Osteocyte (in vitro differentiated cells): ENCODE measurements at regions not wholly inside any gene's neighbourhood (a gene's known extent, or its start where the extent isn't known, plus 50 kb on each side); places are given as distances from the start of the nearest gene placed in this dataset.

Experiments
- DNase-seq: peaks from one replicate; pipeline ENCODE4 v3.0.0; 2021; ENCODE audit warnings: mixed read lengths; ENCODE audit not compliant: unreplicated experiment; ENCODE audit errors: extremely low spot score
- H3K27ac Mint-ChIP-seq: one replicate; pipeline ENCODE4 v1.8.0; 2021; ENCODE audit warnings: mild to moderate bottlenecking, mixed read lengths; ENCODE audit not compliant: unreplicated experiment
- H3K27me3 Mint-ChIP-seq: one replicate; pipeline ENCODE4 v1.8.0; 2021; ENCODE audit warnings: mixed read lengths; ENCODE audit not compliant: unreplicated experiment
- H3K36me3 Mint-ChIP-seq: one replicate; pipeline ENCODE4 v1.8.0; 2021; ENCODE audit warnings: mixed read lengths; ENCODE audit not compliant: unreplicated experiment
- H3K4me1 Mint-ChIP-seq: one replicate; pipeline ENCODE4 v1.8.0; 2021; ENCODE audit warnings: mixed read lengths; ENCODE audit not compliant: unreplicated experiment
- H3K4me3 Mint-ChIP-seq: one replicate; pipeline ENCODE4 v1.8.0; 2021; ENCODE audit warnings: mild to moderate bottlenecking, moderate library complexity, mixed read lengths; ENCODE audit not compliant: unreplicated experiment
- H3K9me3 Mint-ChIP-seq: one replicate; pipeline ENCODE4 v1.8.0; 2021; ENCODE audit warnings: mixed read lengths; ENCODE audit not compliant: unreplicated experiment
- TF ChIP-seq, protein P1 (sequence below): fragments of 200-600 bp; sonication (generic); IDR thresholded peaks from 2 replicates; pipeline ENCODE4 v1.5.0; 2021; ENCODE audit warnings: antibody characterized with exemption, mild to moderate bottlenecking, moderate library complexity

GRCh38 chr4:115418635-115419396, 305.4 kb upstream of the NDST4 start:
- no peak for DNase-seq
- no peak overlapping the region for H3K4me3 Mint-ChIP-seq
- no peaks in the 10 kb centered on the region for H3K4me1 Mint-ChIP-seq
- TF ChIP-seq, protein P1, sequence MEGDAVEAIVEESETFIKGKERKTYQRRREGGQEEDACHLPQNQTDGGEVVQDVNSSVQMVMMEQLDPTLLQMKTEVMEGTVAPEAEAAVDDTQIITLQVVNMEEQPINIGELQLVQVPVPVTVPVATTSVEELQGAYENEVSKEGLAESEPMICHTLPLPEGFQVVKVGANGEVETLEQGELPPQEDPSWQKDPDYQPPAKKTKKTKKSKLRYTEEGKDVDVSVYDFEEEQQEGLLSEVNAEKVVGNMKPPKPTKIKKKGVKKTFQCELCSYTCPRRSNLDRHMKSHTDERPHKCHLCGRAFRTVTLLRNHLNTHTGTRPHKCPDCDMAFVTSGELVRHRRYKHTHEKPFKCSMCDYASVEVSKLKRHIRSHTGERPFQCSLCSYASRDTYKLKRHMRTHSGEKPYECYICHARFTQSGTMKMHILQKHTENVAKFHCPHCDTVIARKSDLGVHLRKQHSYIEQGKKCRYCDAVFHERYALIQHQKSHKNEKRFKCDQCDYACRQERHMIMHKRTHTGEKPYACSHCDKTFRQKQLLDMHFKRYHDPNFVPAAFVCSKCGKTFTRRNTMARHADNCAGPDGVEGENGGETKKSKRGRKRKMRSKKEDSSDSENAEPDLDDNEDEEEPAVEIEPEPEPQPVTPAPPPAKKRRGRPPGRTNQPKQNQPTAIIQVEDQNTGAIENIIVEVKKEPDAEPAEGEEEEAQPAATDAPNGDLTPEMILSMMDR = no peak
- no peaks in the 10 kb centered on the region for H3K27me3 Mint-ChIP-seq
- no peak overlapping the region for H3K27ac Mint-ChIP-seq
- H3K9me3 Mint-ChIP-seq = peaks cover 16% of the 10 kb centered on the region
- no peaks in the 10 kb centered on the region for H3K36me3 Mint-ChIP-seq

- H3K27ac Mint-ChIP-seq = peak overlapping the region; percentile 80
- no peaks in the 10 kb centered on the region for H3K27me3 Mint-ChIP-seq
- TF ChIP-seq, protein P1 = no peak
- no peak overlapping the region for H3K4me3 Mint-ChIP-seq
- H3K36me3 Mint-ChIP-seq = peaks cover 12% of the 10 kb centered on the region
- peaks cover 45% of the 10 kb centered on the region for H3K4me1 Mint-ChIP-seq
- DNase-seq = no peak
- peaks cover 13% of the 10 kb centered on the region for H3K9me3 Mint-ChIP-seq
These were observed 282.6 kb upstream of the NDST4 start for GRCh38 chr4:115396034-115396433.

DNA sequence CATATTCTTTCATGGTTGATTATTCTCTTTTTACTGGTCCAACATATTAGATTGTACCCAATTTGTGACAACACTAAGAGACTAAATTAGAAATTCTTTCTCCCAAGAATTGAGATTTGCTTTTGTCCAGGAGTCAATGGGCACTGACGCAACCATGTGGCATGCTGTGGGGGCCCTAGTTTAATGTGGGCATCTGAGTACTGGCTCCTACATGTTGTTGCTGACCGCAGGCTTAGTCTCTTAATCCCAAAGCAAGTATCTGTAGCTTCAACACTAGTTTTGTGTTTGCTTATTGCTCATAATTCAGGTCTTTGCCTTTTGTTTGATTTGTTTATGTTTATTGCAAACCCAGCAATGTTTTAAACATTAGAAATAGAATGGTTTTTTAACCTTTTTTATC, 263.4 kb upstream of the NDST4 start:
- Mint-ChIP-seq H3K9me3 (no peaks in the 10 kb centered on the region), H3K36me3 (no peaks in the 10 kb centered on the region), H3K4me1 (no peaks in the 10 kb centered on the region), H3K27ac (no peak overlapping the region), H3K27me3 (no peaks in the 10 kb centered on the region), H3K4me3 (no peak overlapping the region)
- DNase-seq = no peak
- TF ChIP-seq, protein P1 = no peak

DNA sequence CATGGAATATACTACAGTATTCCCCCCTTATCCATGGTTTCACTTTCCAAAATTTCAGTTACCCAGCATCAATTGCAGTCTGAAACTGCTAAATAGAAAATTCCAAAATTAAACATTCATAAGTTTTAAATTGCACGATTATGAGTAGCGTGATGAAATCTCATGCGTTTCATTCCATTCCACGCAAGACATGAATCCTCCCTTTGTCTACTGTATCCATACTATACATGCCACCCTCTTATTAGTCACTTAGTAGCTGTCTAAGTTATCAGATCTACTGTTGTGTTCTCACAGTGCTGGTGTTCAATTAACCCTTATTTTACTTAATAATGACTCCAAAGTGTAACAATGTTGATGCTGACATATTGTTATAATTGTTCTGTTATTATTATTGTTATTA, 261.2 kb upstream of the NDST4 start:
- DNase-seq = no peak
- Mint-ChIP-seq H3K36me3 (no peaks in the 10 kb centered on the region), H3K27ac (no peak overlapping the region), H3K4me3 (no peak overlapping the region), H3K9me3 (no peaks in the 10 kb centered on the region), H3K27me3 (no peaks in the 10 kb centered on the region), H3K4me1 (peaks cover 15% of the 10 kb centered on the region)
- TF ChIP-seq, protein P1 = no peak

DNA sequence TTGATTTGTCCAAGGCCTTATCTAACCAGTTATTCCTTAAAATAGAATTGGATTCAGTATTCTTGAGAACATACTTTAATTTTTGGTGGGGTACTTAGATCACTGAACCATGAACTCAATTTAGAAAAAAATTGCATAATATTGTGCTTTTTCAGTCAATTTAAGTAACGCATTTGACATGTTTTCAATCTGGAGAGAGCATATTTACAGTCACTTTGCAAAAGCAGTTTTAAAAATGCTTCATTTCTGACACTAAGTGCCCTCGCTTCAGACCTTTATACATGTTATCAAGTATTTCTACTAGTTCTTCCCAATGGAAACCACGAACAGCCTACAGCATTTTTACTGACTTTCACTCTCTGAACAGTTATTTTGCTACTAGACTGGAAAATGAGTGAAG, 257.1 kb upstream of the NDST4 start:
- Mint-ChIP-seq H3K4me3 (no peak overlapping the region), H3K4me1 (peaks cover 26% of the 10 kb centered on the region), H3K27me3 (no peaks in the 10 kb centered on the region), H3K9me3 (no peaks in the 10 kb centered on the region), H3K27ac (no peak overlapping the region), H3K36me3 (no peaks in the 10 kb centered on the region)
- TF ChIP-seq, protein P1 = no peak
- no peak for DNase-seq
